HAP-1 (cell line): ENCODE measurements at regions not wholly inside any gene's neighbourhood (a gene's known extent, or its start where the extent isn't known, plus 50 kb on each side); places are given as distances from the start of the nearest gene placed in this dataset.
"Not testable (repeated sequence)": the region's sequence is repeated elsewhere in the genome, so short reads cannot be mapped to it uniquely, and the experiment has no call there.

Experiments
- DNase-seq, 2 experiments: peaks; one replicate each; pipeline ENCODE4 v3.0.0-alpha.2; 2016 to 2020; ENCODE audit warnings: low spot score in 2 of 2
- H3K27me3 ChIP-seq: fragments of 250-450 bp; sonication (Bioruptor Pico); 2 replicates; pipeline ENCODE4 v1.5.1; 2020; ENCODE audit warnings: low read depth, mild to moderate bottlenecking, moderate library complexity
- H3K36me3 ChIP-seq: fragments of 250-450 bp; sonication (Bioruptor Pico); replicated peaks from 2 replicates; pipeline ENCODE4 v1.5.1; 2020; ENCODE audit warnings: mild to moderate bottlenecking
- H3K4me1 ChIP-seq: fragments of 250-450 bp; sonication (Bioruptor Pico); 2 replicates; pipeline ENCODE4 v1.5.1; 2020; ENCODE audit warnings: mild to moderate bottlenecking
- H3K4me3 ChIP-seq: fragments of 250-450 bp; sonication (Bioruptor Pico); 2 replicates; pipeline ENCODE4 v1.5.1; 2020; ENCODE audit warnings: mild to moderate bottlenecking, moderate library complexity
- H3K9me3 ChIP-seq: fragments of 250-450 bp; sonication (Bioruptor Pico); 2 replicates; pipeline ENCODE4 v1.5.1; 2020; ENCODE audit warnings: mild to moderate bottlenecking, moderate library complexity
- in situ Hi-C: fragments of 300-500 bp; cut with MboI; formaldehyde crosslinking; loops from 3 replicates; pipeline ENCODE4 v1.14.3; 2020; ENCODE audit warnings: low sequenced_read_pairs, inconsistent platforms, mixed read lengths

- Histone ChIP-seq H3K36me3 (no peaks in the 10 kb centered on the region), H3K27me3 (no peaks in the 10 kb centered on the region), H3K4me3 (no peak overlapping the region), H3K9me3 (no peaks in the 10 kb centered on the region), H3K4me1 (no peaks in the 10 kb centered on the region)
- in situ Hi-C loops, result no loop called here
- peak in 1 of 2 experiments; percentile 21 for DNase-seq
Observed at GRCh38 chrX:42290608-42291007, 367.3 kb upstream of the CASK start.

DNA sequence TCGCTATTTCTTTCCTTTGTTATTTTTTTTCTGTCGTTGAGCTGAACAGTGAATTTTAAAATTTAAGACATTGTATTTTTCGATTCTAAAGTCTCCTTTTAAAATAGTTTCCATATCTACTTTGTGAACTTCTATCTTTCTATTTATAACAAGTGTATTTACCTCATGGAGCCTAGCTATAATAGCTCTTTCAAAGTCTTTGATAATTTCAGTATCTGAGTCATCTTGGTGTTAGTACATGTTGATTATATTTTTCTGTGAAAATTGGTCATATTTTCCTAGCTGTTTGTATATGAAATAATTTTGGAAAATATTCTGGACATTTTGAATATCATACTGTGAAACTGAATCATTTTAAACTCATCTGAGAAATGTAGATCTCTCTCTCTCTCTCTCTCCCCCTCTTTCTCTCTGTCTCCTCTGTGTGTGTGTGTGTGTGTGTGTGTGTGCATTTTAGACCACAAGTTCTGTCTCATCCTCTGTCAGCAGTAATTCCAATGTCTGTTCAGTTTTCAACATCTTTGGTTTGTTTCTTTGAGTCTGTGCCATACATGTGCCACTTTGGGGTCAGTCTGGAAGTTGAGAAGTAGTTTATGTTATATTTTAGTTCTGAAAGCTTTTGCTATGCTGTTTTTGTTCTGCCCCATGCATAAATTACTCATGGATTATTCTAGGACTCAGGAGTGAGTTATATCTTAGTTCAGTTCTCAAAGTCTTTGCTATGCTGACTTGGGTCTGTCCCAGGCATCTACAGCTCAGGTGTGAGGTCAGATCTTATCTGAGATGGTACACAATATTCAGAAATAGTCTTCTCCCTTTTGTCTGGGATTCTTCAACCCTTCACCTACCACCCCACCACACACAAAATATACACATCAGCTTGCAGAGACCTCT lies 366.4 kb upstream of the CASK start:
- no peaks in the 10 kb centered on the region for H3K4me1 ChIP-seq
- H3K27me3 ChIP-seq, result no peaks in the 10 kb centered on the region
- H3K36me3 ChIP-seq, result no peaks in the 10 kb centered on the region
- DNase-seq, result no peak
- no peaks in the 10 kb centered on the region for H3K9me3 ChIP-seq
- H3K4me3 ChIP-seq, result no peak overlapping the region
- in situ Hi-C loops, result no loop called here

- H3K27me3 ChIP-seq, in situ Hi-C loops, H3K4me1 ChIP-seq, DNase-seq, H3K9me3 ChIP-seq, H3K36me3 ChIP-seq, H3K4me3 ChIP-seq: not testable (repeated sequence)
Observed at GRCh38 chrX:42285681-42286080, 362.3 kb upstream of the CASK start.

DNA sequence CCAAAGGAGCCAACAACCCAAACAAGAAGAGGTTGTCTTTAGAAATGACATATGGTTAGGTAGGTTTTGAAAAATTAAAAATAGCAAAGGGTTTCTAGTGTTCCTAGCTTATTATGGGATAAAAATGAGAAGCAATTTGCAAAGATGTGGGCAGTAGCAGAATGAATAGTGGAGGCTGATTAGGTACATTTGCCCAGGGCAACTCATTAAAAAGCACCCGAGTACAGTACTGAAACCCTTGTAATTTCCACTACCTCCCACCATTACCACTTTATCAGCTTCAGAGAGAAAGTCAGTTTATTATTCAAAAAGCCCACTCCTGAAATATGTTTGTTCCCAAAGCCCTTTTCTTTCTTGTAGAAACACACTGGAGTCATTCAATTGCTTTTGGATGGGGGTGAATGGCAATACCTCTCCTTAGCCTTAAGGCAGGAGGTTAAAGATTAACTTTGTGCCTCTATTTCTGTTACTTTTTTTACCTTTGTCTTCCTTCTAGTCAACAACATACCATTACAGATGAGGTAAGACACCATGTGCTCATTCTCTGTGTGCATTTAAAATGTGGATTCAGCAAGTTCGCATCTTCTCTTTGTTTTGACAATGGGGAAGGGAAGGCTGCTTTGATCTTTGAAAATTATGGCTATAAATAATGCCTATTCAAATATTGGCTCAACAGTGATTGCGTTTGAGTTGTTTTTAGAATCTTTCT lies 353.8 kb upstream of the CASK start:
- no peak for DNase-seq
- no peaks in the 10 kb centered on the region for H3K4me1 ChIP-seq
- H3K4me3 ChIP-seq, result no peak overlapping the region
- in situ Hi-C loops, result no loop called here
- H3K36me3 ChIP-seq, result no peaks in the 10 kb centered on the region
- H3K27me3 ChIP-seq, result no peaks in the 10 kb centered on the region
- H3K9me3 ChIP-seq, result no peaks in the 10 kb centered on the region

DNA sequence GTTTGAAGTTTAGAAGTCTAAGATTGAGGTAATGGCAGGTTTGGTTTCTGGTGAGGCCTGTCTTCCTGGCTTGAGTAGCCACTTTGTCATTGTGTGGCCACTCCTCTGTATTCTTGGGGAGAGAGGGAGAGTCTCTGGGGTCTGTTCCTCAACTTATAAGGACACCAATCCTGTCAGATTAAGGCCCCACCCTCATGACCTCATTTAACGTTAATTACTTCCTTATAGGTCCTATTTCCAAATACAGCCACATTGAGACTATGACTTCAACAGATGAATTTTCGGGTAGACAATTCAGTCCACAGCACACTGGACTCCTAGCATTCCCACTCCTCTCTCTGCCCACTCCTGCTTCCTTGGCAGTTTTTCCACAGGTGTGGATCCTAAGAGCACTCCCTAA lies 350.8 kb upstream of the CASK start:
- in situ Hi-C loops, result no loop called here
- no peak for DNase-seq
- Histone ChIP-seq H3K9me3 (no peaks in the 10 kb centered on the region), H3K27me3 (peaks cover 4% of the 10 kb centered on the region; the same call in 1 of the 2 replicates), H3K4me3 (no peak overlapping the region), H3K36me3 (no peaks in the 10 kb centered on the region), H3K4me1 (no peaks in the 10 kb centered on the region)

GRCh38 chrX:42273387-42273786 lies 350.0 kb upstream of the CASK start:
- Histone ChIP-seq H3K9me3 (no peaks in the 10 kb centered on the region), H3K36me3 (no peaks in the 10 kb centered on the region), H3K4me3 (no peak overlapping the region), H3K4me1 (no peaks in the 10 kb centered on the region), H3K27me3 (peaks cover 6% of the 10 kb centered on the region)
- in situ Hi-C loops, result no loop called here
- DNase-seq, result no peak

DNA sequence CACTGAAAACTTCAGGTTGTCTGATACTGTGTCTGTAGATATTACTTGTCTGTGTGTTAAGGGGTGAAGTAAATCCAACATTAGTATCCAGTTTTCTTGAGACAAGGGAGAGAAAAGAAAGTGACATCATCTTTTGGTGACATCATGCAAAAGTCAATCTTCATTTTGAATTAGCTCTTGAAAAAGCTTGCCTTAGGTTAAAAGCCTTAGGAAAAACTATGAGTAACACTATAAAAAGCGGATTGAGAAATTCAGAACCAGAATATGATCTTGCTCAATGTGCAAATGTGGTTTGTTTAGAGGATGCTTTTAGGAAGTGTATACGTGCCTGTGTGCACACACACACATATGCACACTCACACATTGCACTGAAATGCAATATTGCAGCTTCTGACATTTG lies 345.8 kb upstream of the CASK start:
- DNase-seq, result no peak
- Histone ChIP-seq H3K4me1 (no peaks in the 10 kb centered on the region), H3K9me3 (no peaks in the 10 kb centered on the region), H3K4me3 (no peak overlapping the region), H3K27me3 (peaks cover 10% of the 10 kb centered on the region), H3K36me3 (no peaks in the 10 kb centered on the region)
- in situ Hi-C loops, result no loop called here

DNA sequence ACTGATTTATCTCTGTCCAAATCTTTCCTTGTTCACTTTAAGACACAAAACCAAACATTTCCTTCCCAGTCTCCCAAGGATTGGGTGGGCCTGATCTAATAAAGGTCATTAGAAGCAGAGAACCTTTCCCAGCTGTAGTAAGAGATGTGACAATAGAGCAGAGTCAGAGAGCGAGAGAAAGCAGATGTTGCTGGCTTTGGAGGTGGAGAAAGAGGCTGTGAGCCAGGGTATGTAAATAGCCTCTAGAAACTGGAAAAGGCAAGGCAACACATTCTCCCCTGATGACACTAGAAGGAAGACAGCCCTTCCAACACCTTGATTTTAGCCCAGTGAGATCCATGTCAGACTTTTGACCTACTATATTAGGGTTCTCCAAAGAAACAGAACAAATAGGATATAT lies 337.5 kb upstream of the CASK start:
- Histone ChIP-seq H3K27me3 (peaks cover 4% of the 10 kb centered on the region), H3K36me3 (no peaks in the 10 kb centered on the region), H3K4me1 (no peaks in the 10 kb centered on the region), H3K4me3 (no peak overlapping the region), H3K9me3 (no peaks in the 10 kb centered on the region)
- in situ Hi-C loops, result no loop called here
- DNase-seq, result no peak

- Histone ChIP-seq H3K36me3 (no peaks in the 10 kb centered on the region), H3K27me3 (no peaks in the 10 kb centered on the region), H3K9me3 (no peaks in the 10 kb centered on the region), H3K4me1 (no peaks in the 10 kb centered on the region), H3K4me3 (no peak overlapping the region)
- no peak for DNase-seq
- in situ Hi-C loops, result no loop called here
Observed at GRCh38 chrX:42248226-42248625, 324.9 kb upstream of the CASK start.

- no peaks in the 10 kb centered on the region for H3K4me1 ChIP-seq
- H3K9me3 ChIP-seq, result no peaks in the 10 kb centered on the region
- in situ Hi-C loops, result no loop called here
- no peak overlapping the region for H3K4me3 ChIP-seq
- H3K36me3 ChIP-seq, result no peaks in the 10 kb centered on the region
- DNase-seq, result no peak
- no peaks in the 10 kb centered on the region for H3K27me3 ChIP-seq
Observed at GRCh38 chrX:42247241-42247640, 323.9 kb upstream of the CASK start.

DNA sequence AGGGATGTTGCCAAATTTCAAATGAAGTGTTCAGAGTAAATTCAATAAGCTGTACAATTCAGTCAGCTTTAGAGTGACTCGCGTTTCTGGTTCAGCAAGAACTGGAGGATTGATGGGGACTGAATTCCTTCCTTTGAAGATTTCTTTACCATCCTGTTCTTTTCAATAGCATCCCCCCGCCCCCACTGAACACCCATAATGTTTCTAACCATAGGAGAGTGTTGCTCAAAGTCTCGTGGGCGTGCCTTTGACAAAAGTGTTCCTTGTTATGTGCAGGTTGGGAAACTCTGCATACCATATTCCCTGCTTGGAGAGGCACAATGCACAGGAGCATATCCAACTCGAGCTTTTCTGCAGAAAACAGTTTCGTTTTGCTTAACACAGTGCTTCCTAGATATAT lies 323.5 kb upstream of the CASK start:
- H3K9me3 ChIP-seq, result no peaks in the 10 kb centered on the region
- H3K27me3 ChIP-seq, result no peaks in the 10 kb centered on the region
- H3K4me3 ChIP-seq, result no peak overlapping the region
- no peaks in the 10 kb centered on the region for H3K4me1 ChIP-seq
- H3K36me3 ChIP-seq, result no peaks in the 10 kb centered on the region
- DNase-seq, result peak in 1 of 2 experiments; percentile 37
- in situ Hi-C loops, result no loop called here

DNA sequence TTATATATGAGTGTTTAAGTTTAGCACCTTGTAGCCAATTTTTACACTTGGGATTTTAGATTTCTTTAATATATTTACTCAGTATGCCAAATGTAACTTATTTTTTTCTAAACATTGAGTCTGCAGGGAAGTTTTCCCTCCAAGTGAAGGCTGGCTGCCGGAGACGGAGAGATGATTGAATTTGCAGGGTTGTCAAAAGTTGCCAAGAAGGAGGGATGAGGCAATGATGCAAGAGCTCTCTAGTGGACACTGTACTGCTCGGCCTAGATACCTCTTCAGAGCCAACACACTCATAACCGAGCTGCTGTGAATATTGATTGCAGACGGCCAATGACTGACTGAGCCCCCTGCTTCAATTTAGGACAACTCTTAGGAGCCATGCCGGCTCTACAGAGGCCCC lies 318.6 kb upstream of the CASK start:
- Histone ChIP-seq H3K4me3 (no peak overlapping the region), H3K4me1 (no peaks in the 10 kb centered on the region), H3K27me3 (no peaks in the 10 kb centered on the region), H3K36me3 (no peaks in the 10 kb centered on the region), H3K9me3 (no peaks in the 10 kb centered on the region)
- no peak for DNase-seq
- in situ Hi-C loops, result no loop called here

DNA sequence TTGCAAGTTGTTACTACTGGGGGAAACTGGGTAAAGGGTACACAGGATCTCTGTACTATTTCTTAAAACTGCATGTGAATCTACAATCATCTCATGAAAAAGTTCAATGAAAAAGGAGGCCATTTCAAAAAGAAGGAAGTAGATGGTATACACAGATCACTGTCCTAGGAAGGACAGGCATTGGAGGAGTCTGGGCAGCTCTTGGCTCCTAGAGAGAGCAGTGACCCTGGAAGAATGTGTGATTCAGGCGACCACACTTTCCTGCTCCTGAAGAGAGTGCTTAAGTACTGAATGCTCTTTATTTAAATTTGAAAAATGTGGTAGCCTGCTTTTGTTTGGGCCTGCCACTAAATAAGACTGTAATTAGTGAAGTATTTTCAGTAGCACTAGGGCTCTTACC lies 318.1 kb upstream of the CASK start:
- DNase-seq, result no peak
- Histone ChIP-seq H3K36me3 (no peaks in the 10 kb centered on the region), H3K9me3 (no peaks in the 10 kb centered on the region), H3K4me1 (no peaks in the 10 kb centered on the region), H3K27me3 (no peaks in the 10 kb centered on the region), H3K4me3 (no peak overlapping the region)
- in situ Hi-C loops, result no loop called here

DNA sequence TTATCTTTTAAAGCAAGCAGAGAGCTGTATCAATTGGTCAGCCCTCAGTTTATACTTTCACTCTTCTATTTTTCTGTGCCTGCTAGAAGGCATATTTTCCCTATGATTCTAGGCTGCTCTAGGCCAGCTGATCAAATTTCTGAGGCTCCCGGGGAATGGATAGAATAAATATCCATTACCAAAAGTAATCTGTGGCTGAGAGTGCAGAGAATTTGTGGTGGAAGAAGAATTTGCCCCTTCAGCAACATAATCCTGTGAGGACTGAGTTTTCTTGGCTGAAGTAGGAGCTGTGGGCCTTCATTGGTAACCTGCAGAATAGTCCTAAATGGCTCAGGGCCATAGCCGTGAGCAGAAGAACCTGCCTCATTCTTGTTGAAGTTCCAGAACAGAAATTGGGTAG lies 314.6 kb upstream of the CASK start:
- DNase-seq, result no peak
- no peaks in the 10 kb centered on the region for H3K36me3 ChIP-seq
- no peak overlapping the region for H3K4me3 ChIP-seq
- H3K27me3 ChIP-seq, result no peaks in the 10 kb centered on the region
- in situ Hi-C loops, result no loop called here
- no peaks in the 10 kb centered on the region for H3K4me1 ChIP-seq
- no peaks in the 10 kb centered on the region for H3K9me3 ChIP-seq
